ENCODE measurements at regions not wholly inside any gene's neighbourhood (a gene's known extent, or its start where the extent isn't known, plus 50 kb on each side); places are given as distances from the start of the nearest gene placed in this dataset.

- 83 to 84% methylated on average over 5 of the region's 5 CpGs for WGBS, 2 donors
- no peak for TF ChIP-seq CTCF (IDR thresholded peaks at IDR 0.05; ENCODE audit: control extremely low read depth, extremely low read depth)
- H3K27ac ChIP-seq (ENCODE audit: low read depth in 1 of 2, low read length in 1 of 2): no peak overlapping the region
- H3K27me3 ChIP-seq (ENCODE audit: control insufficient read depth in 3 of 3, insufficient read depth in 3 of 3, low read length in 2 of 3): peaks cover 0 to 3% (median 2%) of the 10 kb centered on the region in 3 donors
- H3K9ac ChIP-seq (ENCODE audit: insufficient read depth in 1 of 2, low read length in 2 of 2): no peak overlapping the region
- H3K4me3 ChIP-seq: no peak overlapping the region
- H3K36me3 ChIP-seq (ENCODE audit: control insufficient read depth in 4 of 4, insufficient read depth in 4 of 4, low read length in 4 of 4): no peaks in the 10 kb centered on the region
- DNase-seq (no peak), ATAC-seq (ENCODE audit: insufficient read depth, low FRiP score) (no peak)
- H3K9me3 ChIP-seq (ENCODE audit: control insufficient read depth in 4 of 4, insufficient read depth in 3 of 4, low read length in 3 of 4): no peaks in the 10 kb centered on the region
- no peaks in the 10 kb centered on the region for H3K4me1 ChIP-seq (ENCODE audit: control insufficient read depth in 5 of 5, insufficient read depth in 5 of 5, low read length in 5 of 5)
Observed at GRCh38 chr10:130338636-130339024, 202.4 kb downstream of the GLRX3 start.

GRCh38 chr10:130339091-130339490 is 202.9 kb downstream of the GLRX3 start:
- H3K9me3 ChIP-seq (ENCODE audit: control insufficient read depth in 4 of 4, insufficient read depth in 3 of 4, low read length in 3 of 4): no peaks in the 10 kb centered on the region
- no peak overlapping the region for H3K27ac ChIP-seq (ENCODE audit: low read depth in 1 of 2, low read length in 1 of 2)
- H3K36me3 ChIP-seq (ENCODE audit: control insufficient read depth in 4 of 4, insufficient read depth in 4 of 4, low read length in 4 of 4): no peaks in the 10 kb centered on the region
- no peaks in the 10 kb centered on the region for H3K4me1 ChIP-seq (ENCODE audit: control insufficient read depth in 5 of 5, insufficient read depth in 5 of 5, low read length in 5 of 5)
- DNase-seq (no peak), ATAC-seq (ENCODE audit: insufficient read depth, low FRiP score) (no peak)
- 92% methylated on average over 11 of the region's 11 CpGs for WGBS, 2 donors
- TF ChIP-seq CTCF (IDR thresholded peaks at IDR 0.05; ENCODE audit: control extremely low read depth, extremely low read depth): no peak
- no peak overlapping the region for H3K4me3 ChIP-seq
- H3K9ac ChIP-seq (ENCODE audit: insufficient read depth in 1 of 2, low read length in 2 of 2): no peak overlapping the region
- peaks cover 0 to 3% (median 2%) of the 10 kb centered on the region in 3 donors for H3K27me3 ChIP-seq (ENCODE audit: control insufficient read depth in 3 of 3, insufficient read depth in 3 of 3, low read length in 2 of 3)

DNA sequence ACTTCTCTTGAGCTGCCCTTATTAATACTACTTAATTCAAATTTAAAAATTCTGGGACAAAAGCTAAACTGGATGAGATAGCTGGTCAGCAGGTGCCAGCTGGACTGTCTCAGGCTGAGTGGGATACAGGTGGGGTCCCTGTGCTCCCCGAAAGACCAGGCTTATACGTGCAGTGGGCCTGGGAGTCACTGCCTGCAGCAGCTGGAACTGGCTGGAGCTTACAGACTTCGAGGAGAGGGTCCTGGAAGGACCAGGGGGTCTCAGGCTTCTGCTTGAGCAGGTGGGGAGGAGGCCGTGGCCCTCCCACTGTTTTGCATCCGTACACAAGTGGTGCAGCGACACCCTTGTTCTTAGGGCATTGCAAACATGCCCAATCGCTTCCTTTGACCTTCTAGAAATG is 203.7 kb downstream of the GLRX3 start:
- 67 to 80% methylated on average over 7 of the region's 7 CpGs for WGBS, 2 donors
- ATAC-seq (ENCODE audit: insufficient read depth, low FRiP score): no peak

More for the DNA sequence above, 203.7 kb downstream of the GLRX3 start:
- H3K36me3 ChIP-seq (ENCODE audit: control insufficient read depth in 4 of 4, insufficient read depth in 4 of 4, low read length in 4 of 4): no peaks in the 10 kb centered on the region
- peaks cover 0 to 3% (median 2%) of the 10 kb centered on the region in 3 donors for H3K27me3 ChIP-seq (ENCODE audit: control insufficient read depth in 3 of 3, insufficient read depth in 3 of 3, low read length in 2 of 3)
- H3K9ac ChIP-seq (ENCODE audit: insufficient read depth in 1 of 2, low read length in 2 of 2): no peak overlapping the region
- no peak for TF ChIP-seq CTCF (IDR thresholded peaks at IDR 0.05; ENCODE audit: control extremely low read depth, extremely low read depth)
- H3K27ac ChIP-seq (ENCODE audit: low read depth in 1 of 2, low read length in 1 of 2): no peak overlapping the region
- no peak for DNase-seq
- no peaks in the 10 kb centered on the region for H3K9me3 ChIP-seq (ENCODE audit: control insufficient read depth in 4 of 4, insufficient read depth in 3 of 4, low read length in 3 of 4)
- no peaks in the 10 kb centered on the region for H3K4me1 ChIP-seq (ENCODE audit: control insufficient read depth in 5 of 5, insufficient read depth in 5 of 5, low read length in 5 of 5)
- no peak overlapping the region for H3K4me3 ChIP-seq
